ENCODE measurements at regions not wholly inside any gene's neighbourhood (a gene's known extent, or its start where the extent isn't known, plus 50 kb on each side); places are given as distances from the start of the nearest gene placed in this dataset.

- Histone ChIP-seq H3F3A (ENCODE audit: low read length, unreplicated experiment) (no peaks in the 10 kb centered on the region), H2AFZ (ENCODE audit: low read length) (no peak overlapping the region), H3K27ac (ENCODE audit: low read length) (no peak overlapping the region), H3K4me3 (ENCODE audit: low read length) (no peak overlapping the region), H3K9me3 (ENCODE audit: low read length) (no peaks in the 10 kb centered on the region), H3K4me2 (ENCODE audit: low read length) (no peak overlapping the region), H4K20me1 (ENCODE audit: low read length) (no peaks in the 10 kb centered on the region), H3K9ac (ENCODE audit: low read length) (no peak overlapping the region), H3K27me3 (ENCODE audit: low read length) (no peaks in the 10 kb centered on the region), H3K9me2 (replicated peaks; ENCODE audit: low read length) (no peaks in the 10 kb centered on the region), H3K4me1 (ENCODE audit: insufficient read depth, low read length) (no peaks in the 10 kb centered on the region), H3K79me2 (ENCODE audit: low read length) (no peaks in the 10 kb centered on the region), H3K36me3 (ENCODE audit: low read depth, low read length) (no peaks in the 10 kb centered on the region)
- TF ChIP-seq EZH2 (IDR thresholded peaks at IDR 0.05; ENCODE audit: low read length, unreplicated experiment) = no peak
- TF ChIP-seq, protein P1, sequence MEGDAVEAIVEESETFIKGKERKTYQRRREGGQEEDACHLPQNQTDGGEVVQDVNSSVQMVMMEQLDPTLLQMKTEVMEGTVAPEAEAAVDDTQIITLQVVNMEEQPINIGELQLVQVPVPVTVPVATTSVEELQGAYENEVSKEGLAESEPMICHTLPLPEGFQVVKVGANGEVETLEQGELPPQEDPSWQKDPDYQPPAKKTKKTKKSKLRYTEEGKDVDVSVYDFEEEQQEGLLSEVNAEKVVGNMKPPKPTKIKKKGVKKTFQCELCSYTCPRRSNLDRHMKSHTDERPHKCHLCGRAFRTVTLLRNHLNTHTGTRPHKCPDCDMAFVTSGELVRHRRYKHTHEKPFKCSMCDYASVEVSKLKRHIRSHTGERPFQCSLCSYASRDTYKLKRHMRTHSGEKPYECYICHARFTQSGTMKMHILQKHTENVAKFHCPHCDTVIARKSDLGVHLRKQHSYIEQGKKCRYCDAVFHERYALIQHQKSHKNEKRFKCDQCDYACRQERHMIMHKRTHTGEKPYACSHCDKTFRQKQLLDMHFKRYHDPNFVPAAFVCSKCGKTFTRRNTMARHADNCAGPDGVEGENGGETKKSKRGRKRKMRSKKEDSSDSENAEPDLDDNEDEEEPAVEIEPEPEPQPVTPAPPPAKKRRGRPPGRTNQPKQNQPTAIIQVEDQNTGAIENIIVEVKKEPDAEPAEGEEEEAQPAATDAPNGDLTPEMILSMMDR (conservative IDR thresholded peaks at IDR 0.05; ENCODE audit: low read depth, low read length) = no peak
- TF ChIP-seq EZH2phosphoT487 (IDR thresholded peaks at IDR 0.05; ENCODE audit: borderline replicate concordance, low read length) = no peak
- no TSS peak for BruUV-seq (replicated peaks)
- POLR2A ChIA-PET (ENCODE audit: unreplicated experiment) = interaction anchor here (0.5 kb wide), 1 partner anchor 21 kb away, joined by 3 read pairs; no protein-coding TSS in a partner anchor
- ATAC-seq (no peak), DNase-seq (no peak)
- CTCF ChIA-PET = no interaction called here
- intact Hi-C loops (cut with micrococcal nuclease) = no loop called here
Measured at GRCh38 chr7:91378131-91378530, 113.9 kb downstream of the FZD1 start.

DNA sequence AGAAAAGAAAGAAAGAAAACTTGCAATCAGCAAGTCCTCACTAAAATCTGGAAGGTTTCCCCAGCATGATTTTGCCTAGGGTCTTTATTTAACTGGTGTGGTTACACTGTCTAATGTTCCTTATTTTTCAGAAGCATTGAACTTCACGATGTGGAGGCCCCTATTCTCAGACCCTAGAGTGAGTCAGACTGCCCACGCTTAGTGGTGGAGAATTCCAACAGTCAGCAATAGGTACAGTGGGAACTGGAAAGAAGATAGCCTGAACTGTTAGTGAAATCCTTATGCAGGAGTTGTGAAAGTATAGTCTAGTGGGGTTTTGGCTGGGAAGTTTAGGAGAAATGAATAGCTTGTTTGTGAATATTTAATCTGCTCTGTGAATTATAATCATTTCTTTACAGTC, 115.0 kb downstream of the FZD1 start:
- H4K20me1 ChIP-seq (ENCODE audit: low read length) = no peaks in the 10 kb centered on the region

DNA sequence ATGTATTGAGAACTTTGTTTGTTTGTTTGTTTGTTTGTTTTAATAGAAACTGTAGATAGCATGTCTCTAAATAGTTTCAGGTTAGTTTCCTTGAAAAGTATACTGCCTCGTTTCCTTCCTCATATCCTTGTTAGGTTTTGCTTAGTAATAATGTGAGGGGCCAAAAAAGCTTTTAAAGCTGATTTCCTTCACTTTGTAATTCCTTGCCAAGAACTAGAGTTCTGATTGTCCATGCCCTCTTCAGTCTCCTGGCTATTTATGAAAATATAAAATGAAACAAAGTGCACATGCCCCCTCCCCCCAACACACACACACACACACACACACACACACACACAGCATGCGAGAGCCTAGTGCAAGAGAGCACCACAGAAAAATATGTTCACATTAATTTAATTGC, 115.8 kb downstream of the FZD1 start:
- Histone ChIP-seq H3K27me3 (ENCODE audit: low read length) (no peaks in the 10 kb centered on the region), H3K9ac (ENCODE audit: low read length) (no peak overlapping the region), H2AFZ (ENCODE audit: low read length) (no peak overlapping the region), H3K4me2 (ENCODE audit: low read length) (no peak overlapping the region), H3K9me3 (ENCODE audit: low read length) (no peaks in the 10 kb centered on the region), H3K4me1 (ENCODE audit: insufficient read depth, low read length) (no peaks in the 10 kb centered on the region), H3K27ac (ENCODE audit: low read length) (no peak overlapping the region), H4K20me1 (ENCODE audit: low read length) (no peaks in the 10 kb centered on the region), H3F3A (ENCODE audit: low read length, unreplicated experiment) (no peaks in the 10 kb centered on the region), H3K36me3 (ENCODE audit: low read depth, low read length) (no peaks in the 10 kb centered on the region), H3K79me2 (ENCODE audit: low read length) (no peaks in the 10 kb centered on the region), H3K9me2 (replicated peaks; ENCODE audit: low read length) (no peaks in the 10 kb centered on the region), H3K4me3 (ENCODE audit: low read length) (no peak overlapping the region)
- no TSS peak for BruUV-seq (replicated peaks)
- ATAC-seq (no peak), DNase-seq (no peak)
- CTCF ChIA-PET = no interaction called here
- TF ChIP-seq EZH2 (IDR thresholded peaks at IDR 0.05; ENCODE audit: low read length, unreplicated experiment) (no peak), EZH2phosphoT487 (IDR thresholded peaks at IDR 0.05; ENCODE audit: borderline replicate concordance, low read length) (no peak)
- TF ChIP-seq, protein P1 (conservative IDR thresholded peaks at IDR 0.05; ENCODE audit: low read depth, low read length) = no peak
- intact Hi-C loops (cut with micrococcal nuclease) = no loop called here
- POLR2A ChIA-PET (ENCODE audit: unreplicated experiment) = no interaction called here

More for the DNA sequence above, 115.0 kb downstream of the FZD1 start:
- no peak overlapping the region for H2AFZ ChIP-seq (ENCODE audit: low read length)
- no peaks in the 10 kb centered on the region for H3K4me1 ChIP-seq (ENCODE audit: insufficient read depth, low read length)
- H3K9me2 ChIP-seq (replicated peaks; ENCODE audit: low read length) = no peaks in the 10 kb centered on the region
- H3K27ac ChIP-seq (ENCODE audit: low read length) = no peak overlapping the region
- no peaks in the 10 kb centered on the region for H3K9me3 ChIP-seq (ENCODE audit: low read length)
- no peaks in the 10 kb centered on the region for H3K27me3 ChIP-seq (ENCODE audit: low read length)
- H3K9ac ChIP-seq (ENCODE audit: low read length) = no peak overlapping the region
- H3K36me3 ChIP-seq (ENCODE audit: low read depth, low read length) = no peaks in the 10 kb centered on the region
- no TSS peak for BruUV-seq (replicated peaks)
- no peak overlapping the region for H3K4me3 ChIP-seq (ENCODE audit: low read length)
- ChIA-PET CTCF (no interaction called here), POLR2A (ENCODE audit: unreplicated experiment) (no interaction called here)
- no peak overlapping the region for H3K4me2 ChIP-seq (ENCODE audit: low read length)
- no peak for TF ChIP-seq EZH2 (IDR thresholded peaks at IDR 0.05; ENCODE audit: low read length, unreplicated experiment)
- TF ChIP-seq EZH2phosphoT487 (IDR thresholded peaks at IDR 0.05; ENCODE audit: borderline replicate concordance, low read length) = no peak
- TF ChIP-seq, protein P1 (conservative IDR thresholded peaks at IDR 0.05; ENCODE audit: low read depth, low read length) = no peak
- no peak for DNase-seq
- H3F3A ChIP-seq (ENCODE audit: low read length, unreplicated experiment) = no peaks in the 10 kb centered on the region
- no peak for ATAC-seq
- intact Hi-C loops (cut with micrococcal nuclease) = no loop called here
- H3K79me2 ChIP-seq (ENCODE audit: low read length) = no peaks in the 10 kb centered on the region
